NK-92 (cell line): ENCODE measurements at regions not wholly inside any gene's neighbourhood (a gene's known extent, or its start where the extent isn't known, plus 50 kb on each side); places are given as distances from the start of the nearest gene placed in this dataset.

Experiments used
- DNase-seq: peaks from one replicate; lab custom pipeline; 2025; ENCODE audit not compliant: unreplicated experiment; lab: John Stamatoyannopoulos, UW

- DNase-seq = no peak
Measured at GRCh38 chr6:14655201-14656061, 537.9 kb downstream of the CD83 start.

- DNase-seq = no peak
Measured at GRCh38 chr6:14656078-14656521, 538.5 kb downstream of the CD83 start.

GRCh38 chr6:14656649-14657048 lies 539.1 kb downstream of the CD83 start:
- DNase-seq = no peak

GRCh38 chr6:14658030-14658429 lies 540.5 kb downstream of the CD83 start:
- no peak for DNase-seq

GRCh38 chr6:14658886-14659561 lies 541.5 kb downstream of the CD83 start:
- no peak for DNase-seq

- DNase-seq = no peak
Measured at GRCh38 chr6:14659841-14660240, 542.3 kb downstream of the CD83 start.

- no peak for DNase-seq
Measured at GRCh38 chr6:14660806-14661579, 543.4 kb downstream of the CD83 start.

- no peak for DNase-seq
Measured at GRCh38 chr6:14661691-14662090, 544.1 kb downstream of the CD83 start.

GRCh38 chr6:14664112-14664601 lies 546.6 kb downstream of the CD83 start:
- DNase-seq = no peak

- DNase-seq = no peak
Measured at GRCh38 chr6:14664621-14665315, 547.2 kb downstream of the CD83 start.

- DNase-seq = no peak
Measured at GRCh38 chr6:14665827-14666724, 548.5 kb downstream of the CD83 start.

- no peak for DNase-seq
Measured at GRCh38 chr6:14670806-14671205, 553.2 kb downstream of the CD83 start.

- no peak for DNase-seq
Measured at GRCh38 chr6:14671261-14671681, 553.7 kb downstream of the CD83 start.

GRCh38 chr6:14671937-14672336 lies 554.4 kb downstream of the CD83 start:
- no peak for DNase-seq

- no peak for DNase-seq
Measured at GRCh38 chr6:14673201-14673600, 555.6 kb downstream of the CD83 start.

- DNase-seq = no peak
Measured at GRCh38 chr6:14674458-14674857, 556.9 kb downstream of the CD83 start.

GRCh38 chr6:14674867-14675648 lies 557.5 kb downstream of the CD83 start:
- no peak for DNase-seq

- no peak for DNase-seq
Measured at GRCh38 chr6:14676064-14676463, 558.5 kb downstream of the CD83 start.
